Activated T-helper 17 cell treated with anti-CD3 and anti-CD28 coated beads, Interleukin-2, amount 50 U/mL, for 72 hours (primary cell): ENCODE measurements at regions not wholly inside any gene's neighbourhood (a gene's known extent, or its start where the extent isn't known, plus 50 kb on each side); places are given as distances from the start of the nearest gene placed in this dataset.

Experiments
- ATAC-seq: fragments of 150-1000 bp; cut with Tn5 transposase; replicated peaks from 2 replicates; pipeline ENCODE4 v1.10.0; 2021; ENCODE audit warnings: mild to moderate bottlenecking, moderate library complexity
- H3K27ac Mint-ChIP-seq: one replicate; pipeline ENCODE4 v1.8.0; 2022; ENCODE audit warnings: mixed read lengths
- H3K27me3 Mint-ChIP-seq: one replicate; pipeline ENCODE4 v1.8.0; 2022; ENCODE audit warnings: mixed read lengths
- H3K36me3 Mint-ChIP-seq: one replicate; pipeline ENCODE4 v1.8.0; 2022; ENCODE audit warnings: low read depth, mild to moderate bottlenecking, mixed read lengths
- H3K4me1 Mint-ChIP-seq: one replicate; pipeline ENCODE4 v1.8.0; 2022; ENCODE audit warnings: mixed read lengths
- H3K4me3 Mint-ChIP-seq: one replicate; pipeline ENCODE4 v1.8.0; 2022; ENCODE audit warnings: mild to moderate bottlenecking, mixed read lengths
- H3K9me3 Mint-ChIP-seq: one replicate; pipeline ENCODE4 v1.8.0; 2022; ENCODE audit warnings: mixed read lengths

- ATAC-seq, result no peak
- Mint-ChIP-seq H3K4me1 (no peaks in the 10 kb centered on the region), H3K9me3 (no peaks in the 10 kb centered on the region), H3K27me3 (peaks cover 13% of the 10 kb centered on the region), H3K27ac (no peak overlapping the region), H3K36me3 (no peaks in the 10 kb centered on the region), H3K4me3 (no peak overlapping the region)
Observed at GRCh38 chr13:111407381-111408131, 87.1 kb downstream of the TEX29 start.

DNA sequence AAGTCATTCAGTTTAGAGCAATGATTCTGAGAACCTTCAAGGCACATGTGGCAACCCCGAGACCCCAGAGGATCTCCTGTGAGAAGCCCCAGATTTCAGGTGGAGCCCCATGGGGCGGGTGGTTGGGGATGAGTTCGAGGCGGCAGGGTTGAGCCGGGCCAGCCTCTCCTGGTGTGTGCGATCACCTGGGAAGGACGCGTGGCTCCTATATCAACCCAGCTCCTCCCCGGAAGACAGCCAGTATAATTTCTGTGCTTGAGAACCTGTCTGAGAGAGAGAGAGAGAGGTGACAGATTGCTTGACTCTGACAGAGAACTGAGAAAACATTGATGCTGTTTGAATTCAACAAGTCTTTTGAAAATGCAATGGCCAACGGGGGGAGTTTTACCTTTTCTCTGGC, 89.0 kb downstream of the TEX29 start:
- no peak overlapping the region for H3K27ac Mint-ChIP-seq
- no peak overlapping the region for H3K4me3 Mint-ChIP-seq
- H3K9me3 Mint-ChIP-seq, result no peaks in the 10 kb centered on the region
- H3K4me1 Mint-ChIP-seq, result no peaks in the 10 kb centered on the region
- H3K36me3 Mint-ChIP-seq, result no peaks in the 10 kb centered on the region
- peaks cover 14% of the 10 kb centered on the region for H3K27me3 Mint-ChIP-seq
- no peak for ATAC-seq

GRCh38 chr13:111410232-111411021, 90.0 kb downstream of the TEX29 start:
- Mint-ChIP-seq H3K9me3 (no peaks in the 10 kb centered on the region), H3K36me3 (no peaks in the 10 kb centered on the region), H3K27ac (no peak overlapping the region), H3K4me1 (no peaks in the 10 kb centered on the region), H3K4me3 (no peak overlapping the region), H3K27me3 (peaks cover 14% of the 10 kb centered on the region)
- no peak for ATAC-seq

DNA sequence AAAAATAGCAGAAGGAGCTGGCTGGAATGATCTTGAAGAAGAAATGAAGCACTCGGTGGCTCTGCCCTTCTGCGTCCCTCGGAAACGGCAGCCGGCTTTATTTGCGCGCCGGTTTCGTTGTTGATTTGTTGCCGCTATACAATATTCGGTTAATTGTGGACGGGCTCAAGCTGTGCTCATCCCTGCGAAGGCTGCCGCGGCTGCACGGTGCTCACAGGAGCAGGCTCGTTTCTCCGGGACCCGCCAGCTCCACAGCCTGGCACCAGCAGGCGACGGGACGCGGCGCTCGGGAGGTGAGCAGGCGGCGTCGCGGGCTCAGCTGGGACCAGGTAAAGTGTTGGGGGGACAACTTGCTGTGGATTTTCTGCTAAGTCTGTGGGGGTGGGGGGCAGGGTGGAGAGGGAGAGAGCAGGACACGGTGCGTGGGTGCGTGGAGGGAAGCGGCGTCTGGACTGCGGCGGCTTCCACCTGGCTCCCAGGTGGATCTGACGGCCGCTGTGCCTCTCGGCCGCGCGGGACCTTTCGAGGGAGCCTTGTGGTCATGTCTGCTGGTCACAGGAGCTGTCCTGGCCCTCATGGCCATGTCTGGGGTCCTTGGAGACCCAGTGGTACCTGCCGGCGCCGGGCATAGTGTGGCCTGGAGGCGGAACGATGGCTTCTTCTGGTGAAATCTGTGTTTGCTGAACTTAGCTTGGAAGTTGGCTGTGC, 90.9 kb downstream of the TEX29 start:
- H3K27me3 Mint-ChIP-seq, result peaks cover 15% of the 10 kb centered on the region
- H3K4me1 Mint-ChIP-seq, result no peaks in the 10 kb centered on the region
- H3K36me3 Mint-ChIP-seq, result no peaks in the 10 kb centered on the region
- no peak overlapping the region for H3K27ac Mint-ChIP-seq
- ATAC-seq, result no peak
- H3K4me3 Mint-ChIP-seq, result no peak overlapping the region
- no peaks in the 10 kb centered on the region for H3K9me3 Mint-ChIP-seq

DNA sequence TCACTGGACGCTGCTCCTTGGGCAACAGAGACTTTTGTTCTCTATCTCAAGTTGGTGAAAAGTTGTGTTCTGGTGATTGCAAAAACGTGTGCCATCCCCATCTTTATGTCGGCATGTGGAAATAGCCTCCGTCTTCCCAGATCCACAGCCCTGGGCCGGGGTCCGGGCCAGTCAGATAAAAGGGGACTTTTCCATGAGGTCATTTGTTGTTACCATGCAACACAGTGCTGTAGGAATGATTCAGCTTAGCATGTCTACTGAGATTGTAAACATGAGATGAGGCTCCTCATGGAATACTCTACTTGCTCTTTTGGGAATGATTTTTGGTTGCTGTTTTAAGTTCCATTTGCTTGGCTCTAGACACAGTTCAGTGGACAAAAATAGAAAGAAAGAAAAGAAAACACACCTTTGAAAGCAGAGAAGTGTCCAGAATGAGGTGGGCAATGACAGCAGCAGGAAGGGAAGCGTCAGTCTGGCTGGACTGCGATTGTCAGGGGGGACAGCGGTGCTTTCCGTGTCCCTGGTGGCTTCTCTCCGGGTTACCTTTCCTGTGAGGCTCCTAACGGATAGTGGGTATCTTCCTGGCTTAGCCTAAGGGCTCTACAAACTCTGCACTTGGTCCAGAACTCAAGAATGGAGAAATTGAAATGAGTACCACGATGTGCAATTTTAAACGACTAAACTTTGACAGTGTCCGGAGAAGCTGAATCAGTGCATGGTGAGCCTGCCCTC, 91.6 kb downstream of the TEX29 start:
- no peak overlapping the region for H3K27ac Mint-ChIP-seq
- ATAC-seq, result no peak
- H3K9me3 Mint-ChIP-seq, result no peaks in the 10 kb centered on the region
- no peak overlapping the region for H3K4me3 Mint-ChIP-seq
- H3K36me3 Mint-ChIP-seq, result no peaks in the 10 kb centered on the region
- no peaks in the 10 kb centered on the region for H3K4me1 Mint-ChIP-seq
- H3K27me3 Mint-ChIP-seq, result peaks cover 11% of the 10 kb centered on the region

GRCh38 chr13:111413407-111414187, 93.2 kb downstream of the TEX29 start:
- H3K36me3 Mint-ChIP-seq, result no peaks in the 10 kb centered on the region
- H3K4me3 Mint-ChIP-seq, result no peak overlapping the region
- H3K27ac Mint-ChIP-seq, result no peak overlapping the region
- H3K9me3 Mint-ChIP-seq, result no peaks in the 10 kb centered on the region
- peaks cover 16% of the 10 kb centered on the region for H3K27me3 Mint-ChIP-seq
- ATAC-seq, result no peak
- no peaks in the 10 kb centered on the region for H3K4me1 Mint-ChIP-seq

GRCh38 chr13:111414341-111414740, 93.9 kb downstream of the TEX29 start:
- H3K9me3 Mint-ChIP-seq, result no peaks in the 10 kb centered on the region
- no peak overlapping the region for H3K4me3 Mint-ChIP-seq
- peaks cover 19% of the 10 kb centered on the region for H3K27me3 Mint-ChIP-seq
- H3K4me1 Mint-ChIP-seq, result no peaks in the 10 kb centered on the region
- H3K27ac Mint-ChIP-seq, result no peak overlapping the region
- no peaks in the 10 kb centered on the region for H3K36me3 Mint-ChIP-seq
- no peak for ATAC-seq

- no peak overlapping the region for H3K27ac Mint-ChIP-seq
- H3K4me3 Mint-ChIP-seq, result no peak overlapping the region
- peaks cover 21% of the 10 kb centered on the region for H3K27me3 Mint-ChIP-seq
- H3K9me3 Mint-ChIP-seq, result no peaks in the 10 kb centered on the region
- no peaks in the 10 kb centered on the region for H3K36me3 Mint-ChIP-seq
- no peaks in the 10 kb centered on the region for H3K4me1 Mint-ChIP-seq
- no peak for ATAC-seq
Observed at GRCh38 chr13:111415246-111415645, 94.8 kb downstream of the TEX29 start.

- Mint-ChIP-seq H3K4me3 (no peak overlapping the region), H3K36me3 (no peaks in the 10 kb centered on the region), H3K27me3 (peaks cover 21% of the 10 kb centered on the region), H3K4me1 (no peaks in the 10 kb centered on the region), H3K9me3 (no peaks in the 10 kb centered on the region), H3K27ac (no peak overlapping the region)
- ATAC-seq, result no peak
Observed at GRCh38 chr13:111415765-111416164, 95.3 kb downstream of the TEX29 start.

DNA sequence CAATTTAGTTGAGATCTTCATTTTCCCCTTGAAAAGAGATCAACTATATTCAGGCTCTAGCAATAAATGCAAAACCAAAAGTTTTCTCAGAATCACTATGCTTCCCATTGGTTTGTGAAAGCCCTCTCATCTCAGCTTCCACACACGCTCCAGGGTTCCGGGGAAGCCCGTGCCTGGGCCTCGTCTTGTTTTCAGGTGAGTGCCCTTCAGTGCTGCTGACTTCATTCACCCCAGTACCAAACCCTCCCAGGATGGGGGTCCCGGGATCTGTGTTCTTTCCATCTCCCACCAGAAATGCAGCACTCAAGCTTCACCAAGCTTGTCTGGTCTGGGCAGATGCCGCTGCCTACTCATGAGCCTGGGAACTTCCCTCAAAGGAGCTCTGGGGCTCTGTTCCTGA, 97.7 kb downstream of the TEX29 start:
- no peak for ATAC-seq
- no peaks in the 10 kb centered on the region for H3K9me3 Mint-ChIP-seq
- H3K36me3 Mint-ChIP-seq, result no peaks in the 10 kb centered on the region
- H3K27ac Mint-ChIP-seq, result no peak overlapping the region
- no peak overlapping the region for H3K4me3 Mint-ChIP-seq
- no peaks in the 10 kb centered on the region for H3K4me1 Mint-ChIP-seq
- H3K27me3 Mint-ChIP-seq, result peaks cover 12% of the 10 kb centered on the region

- H3K9me3 Mint-ChIP-seq, result no peaks in the 10 kb centered on the region
- ATAC-seq, result no peak
- peaks cover 15% of the 10 kb centered on the region for H3K27me3 Mint-ChIP-seq
Observed at GRCh38 chr13:111420113-111420876, 99.9 kb downstream of the TEX29 start.

DNA sequence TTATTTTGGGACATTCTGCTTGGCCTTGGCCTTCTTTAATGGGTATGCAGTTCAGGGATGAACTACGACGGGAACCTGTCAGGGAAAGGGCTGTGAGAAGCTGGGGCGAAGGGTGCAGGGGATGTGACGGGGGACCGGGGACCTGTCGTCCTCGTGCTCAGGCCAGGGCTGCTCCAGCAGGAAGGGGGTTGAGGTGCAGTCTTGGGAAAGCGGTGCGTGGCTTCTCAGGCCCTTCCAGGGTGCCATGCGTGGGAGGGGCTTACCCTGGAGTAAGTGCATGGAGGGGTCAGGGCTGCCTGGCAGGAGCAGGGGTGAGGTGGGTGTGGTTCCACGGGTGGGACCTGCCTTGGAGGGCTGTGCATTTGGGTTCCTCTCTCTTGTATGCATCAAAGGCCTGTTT, 100.8 kb downstream of the TEX29 start:
- no peak overlapping the region for H3K4me3 Mint-ChIP-seq
- no peak for ATAC-seq
- peaks cover 15% of the 10 kb centered on the region for H3K27me3 Mint-ChIP-seq
- no peaks in the 10 kb centered on the region for H3K36me3 Mint-ChIP-seq
- no peaks in the 10 kb centered on the region for H3K4me1 Mint-ChIP-seq
- H3K9me3 Mint-ChIP-seq, result no peaks in the 10 kb centered on the region
- H3K27ac Mint-ChIP-seq, result no peak overlapping the region

More at GRCh38 chr13:111420113-111420876, 99.9 kb downstream of the TEX29 start:
- Mint-ChIP-seq H3K27ac (no peak overlapping the region), H3K4me3 (no peak overlapping the region), H3K4me1 (no peaks in the 10 kb centered on the region), H3K36me3 (no peaks in the 10 kb centered on the region)

DNA sequence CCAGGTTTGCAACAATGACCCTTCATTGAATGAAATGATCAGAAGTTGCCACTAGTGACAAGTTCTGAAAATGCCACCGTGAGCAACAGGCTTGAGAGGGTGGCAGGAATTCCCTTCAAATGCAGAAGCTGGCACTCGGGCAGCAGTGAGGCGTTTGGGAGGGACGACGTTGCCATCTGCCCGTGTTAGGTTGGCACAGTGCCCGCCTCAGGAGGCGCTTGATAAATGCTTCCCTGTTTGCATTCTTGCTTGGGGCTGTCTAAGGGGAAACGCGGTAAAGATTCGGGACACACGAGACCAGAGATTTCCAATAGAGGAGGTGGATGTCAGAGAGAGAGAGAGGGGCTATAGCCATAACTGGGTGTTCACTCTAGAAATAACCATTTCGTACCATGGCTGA, 101.9 kb downstream of the TEX29 start:
- H3K4me1 Mint-ChIP-seq, result no peaks in the 10 kb centered on the region
- no peak for ATAC-seq
- H3K9me3 Mint-ChIP-seq, result no peaks in the 10 kb centered on the region
- H3K36me3 Mint-ChIP-seq, result no peaks in the 10 kb centered on the region
- H3K4me3 Mint-ChIP-seq, result no peak overlapping the region
- peaks cover 11% of the 10 kb centered on the region for H3K27me3 Mint-ChIP-seq
- no peak overlapping the region for H3K27ac Mint-ChIP-seq
